ENCODE measurements at regions not wholly inside any gene's neighbourhood (a gene's known extent, or its start where the extent isn't known, plus 50 kb on each side); places are given as distances from the start of the nearest gene placed in this dataset.

DNA sequence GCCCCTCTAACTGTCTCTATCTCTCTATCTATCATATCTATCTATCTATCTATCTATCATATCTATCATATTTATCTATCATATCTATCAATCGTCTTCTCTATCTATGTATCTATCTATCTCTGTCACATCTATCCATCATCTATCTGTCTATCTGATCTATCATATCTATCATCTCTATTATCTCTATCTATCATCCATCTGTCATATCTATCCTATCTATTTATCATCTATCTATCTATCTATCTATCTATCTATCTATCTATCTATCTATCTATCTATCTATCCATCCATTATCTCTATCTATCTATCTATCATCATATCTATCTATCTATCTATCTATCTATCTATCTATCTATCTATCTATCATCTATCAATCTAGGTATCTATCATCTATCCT, 638.0 kb downstream of the DHX35 start:
- DNase-seq: no peak

DNA sequence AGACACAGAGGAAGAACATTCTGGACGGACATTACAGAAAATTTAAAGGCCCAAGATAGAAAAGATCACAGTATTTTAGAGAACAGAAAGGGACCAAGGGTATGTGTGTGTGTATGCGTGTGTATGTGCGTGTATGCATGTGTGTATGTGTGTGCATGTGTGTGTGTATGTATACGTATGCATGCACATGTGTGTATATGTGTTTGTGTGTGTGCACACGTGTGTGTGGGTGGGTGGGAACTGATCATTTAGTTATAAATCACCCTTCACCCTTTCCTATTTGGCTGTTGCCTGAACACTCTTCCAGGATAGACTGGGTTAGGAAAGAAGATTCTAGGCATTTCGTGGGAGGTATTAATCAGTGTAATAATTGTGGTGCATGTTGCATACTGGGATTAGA, 634.4 kb downstream of the DHX35 start:
- no peak for DNase-seq

DNA sequence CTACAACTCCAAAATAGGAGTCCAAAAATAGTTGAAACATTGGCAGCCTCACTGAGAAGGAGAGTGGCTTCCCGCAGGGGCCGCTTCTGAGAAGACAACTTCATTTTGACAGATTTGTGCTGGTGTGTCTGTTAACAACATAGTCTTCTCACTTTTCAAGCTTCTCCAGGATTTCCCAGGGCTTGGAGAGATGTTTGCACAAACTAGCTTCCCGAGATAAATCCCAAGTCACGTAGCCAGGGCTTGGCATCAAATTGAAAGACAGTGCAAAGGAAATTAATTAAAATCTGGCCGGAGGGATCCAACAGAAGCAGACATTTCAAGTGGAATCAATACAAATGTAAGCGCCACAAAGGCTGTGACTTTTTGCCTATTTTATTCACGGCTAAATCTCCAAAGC, 630.2 kb downstream of the DHX35 start:
- DNase-seq: no peak

DNA sequence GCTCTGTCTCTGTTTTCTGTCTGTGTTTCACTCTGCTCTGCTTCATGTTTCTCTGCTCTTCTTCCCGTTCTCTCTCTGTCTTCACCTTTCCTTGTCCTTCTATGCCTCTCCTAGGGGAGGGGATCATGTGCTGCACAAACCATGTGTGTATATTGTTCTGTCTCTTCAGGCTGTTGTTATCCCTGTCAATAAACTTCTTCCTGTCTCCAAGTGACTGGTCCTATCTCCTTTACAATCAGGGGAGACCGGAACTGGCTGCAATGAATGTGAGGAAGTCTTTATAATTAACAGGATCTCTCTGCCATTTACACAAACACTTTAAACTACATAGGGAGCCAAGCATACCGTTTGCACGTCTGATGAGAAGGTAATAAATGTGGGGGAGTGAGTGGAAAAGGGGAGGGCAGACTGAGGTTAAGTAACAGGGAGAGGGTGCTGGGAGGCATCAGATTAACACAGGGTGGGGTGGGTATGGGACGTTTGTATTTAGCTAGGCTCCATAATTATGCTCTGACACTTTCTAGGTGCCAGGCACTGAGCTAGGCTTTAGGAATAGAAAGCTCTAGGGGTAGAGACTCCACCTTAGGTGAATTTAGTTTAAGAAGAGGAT, 626.1 kb downstream of the DHX35 start:
- DNase-seq: no peak

DNA sequence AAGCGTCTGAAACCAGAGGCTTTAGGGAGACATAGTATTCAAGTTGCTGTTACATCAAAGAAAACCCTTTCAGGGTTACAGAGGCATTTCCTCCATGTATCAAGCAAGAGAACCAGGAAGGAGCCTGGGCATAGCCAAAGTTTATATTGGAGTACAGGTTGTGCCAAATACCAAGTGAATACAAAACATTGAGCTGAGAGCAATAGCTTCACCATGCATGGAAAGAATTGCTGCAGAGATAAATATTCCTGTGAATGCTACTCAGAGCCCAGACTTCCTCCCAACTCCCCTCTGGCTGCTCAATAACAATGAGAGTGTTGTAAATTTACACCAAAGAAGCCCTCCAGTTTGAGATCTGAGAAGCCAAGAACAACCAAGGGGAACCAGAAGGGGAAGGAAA, 618.9 kb downstream of the DHX35 start:
- no peak for DNase-seq

DNA sequence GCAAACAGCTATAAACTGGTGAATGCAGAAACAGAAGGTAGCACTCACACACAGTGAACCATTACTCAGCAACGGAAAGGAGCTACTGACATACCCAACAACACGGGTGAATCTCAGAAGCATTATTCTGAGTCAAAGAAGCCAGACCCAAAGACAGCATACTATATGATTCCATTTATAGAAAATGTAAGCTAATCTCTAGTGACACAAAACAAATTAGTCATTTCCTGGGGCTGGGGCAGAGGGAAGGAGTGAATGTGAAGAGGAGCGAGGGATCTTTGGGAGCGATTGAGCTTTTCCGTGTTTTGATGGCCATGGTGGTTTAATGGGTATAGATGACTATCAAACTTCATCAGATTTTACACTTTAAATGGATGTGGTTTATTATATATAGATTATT, 614.6 kb downstream of the DHX35 start:
- no peak for DNase-seq

DNA sequence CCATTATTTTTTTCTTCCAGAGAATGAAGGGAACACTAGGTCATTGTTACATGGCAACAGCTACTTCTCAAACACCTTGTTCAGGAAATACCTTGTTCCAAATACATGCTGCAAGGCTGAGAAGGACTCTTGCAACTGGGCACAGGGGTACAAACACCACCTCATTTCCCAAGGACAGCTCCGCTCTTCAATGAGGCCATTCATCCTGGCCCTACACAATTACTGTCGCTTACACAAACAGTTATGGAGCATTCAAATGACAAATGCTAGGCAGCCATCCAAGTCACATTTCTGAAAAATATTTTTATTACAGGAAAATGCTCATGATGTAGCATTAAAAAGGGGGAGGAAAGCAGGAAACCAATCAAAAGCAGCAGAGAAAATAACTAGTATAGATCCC, 611.9 kb downstream of the DHX35 start:
- no peak for DNase-seq

DNA sequence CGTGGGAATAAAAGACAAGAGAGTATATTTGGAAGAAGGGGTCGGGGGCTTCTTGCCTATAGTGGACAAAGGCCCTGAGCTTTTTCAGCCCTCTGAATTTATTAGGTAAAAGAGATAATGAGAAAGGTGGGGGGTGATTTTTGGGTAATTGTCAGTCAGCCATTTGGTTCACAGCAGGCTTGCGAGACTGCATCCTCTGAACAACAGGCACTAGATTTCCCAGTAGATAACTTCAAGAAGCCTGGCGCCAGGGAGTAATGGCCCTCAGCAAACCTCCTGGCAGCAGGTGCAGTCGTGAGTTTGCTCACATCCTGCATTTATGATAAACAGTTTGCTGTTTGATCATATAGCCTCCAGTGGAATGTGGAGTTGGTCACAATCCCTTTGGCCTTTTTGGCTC, 609.0 kb downstream of the DHX35 start:
- DNase-seq: no peak

DNA sequence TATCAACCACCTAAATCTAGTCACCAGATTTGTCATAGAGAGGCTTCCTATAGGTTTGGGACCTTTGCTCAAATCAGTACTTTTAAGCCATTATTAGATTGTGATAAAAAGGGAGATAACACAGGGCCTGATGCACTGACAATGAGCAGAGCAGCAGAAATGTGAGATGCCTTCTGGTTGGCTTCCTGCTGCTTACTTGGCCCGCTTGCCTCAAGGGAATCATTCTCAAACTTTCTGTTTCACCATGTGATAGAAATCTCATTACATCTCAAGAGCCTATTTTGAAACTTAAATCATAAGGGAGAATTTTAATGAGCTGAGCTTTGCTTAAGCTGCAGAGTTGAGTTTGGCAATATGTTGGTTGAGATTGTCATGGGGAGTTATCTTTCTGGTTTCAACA, 606.0 kb downstream of the DHX35 start:
- no peak for DNase-seq

DNA sequence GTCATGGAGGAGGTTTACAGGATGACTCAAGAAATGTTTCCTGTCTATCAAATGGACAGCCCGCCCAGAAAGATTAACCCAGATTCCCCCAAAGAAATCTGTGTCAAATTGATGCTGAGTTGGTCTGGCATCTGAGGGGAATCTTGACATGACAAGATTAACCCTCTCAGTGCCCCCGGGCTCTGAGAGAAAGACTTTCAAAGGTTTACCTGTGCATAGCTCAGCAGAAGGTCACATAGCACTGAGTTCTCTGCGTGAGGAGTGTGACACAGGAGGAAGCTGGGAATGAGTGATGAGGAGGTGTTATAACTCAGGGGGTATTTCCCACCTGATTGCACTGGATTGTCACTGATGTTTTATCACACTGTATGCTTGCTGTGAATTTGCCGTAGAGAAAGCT, 601.2 kb downstream of the DHX35 start:
- no peak for DNase-seq

DNA sequence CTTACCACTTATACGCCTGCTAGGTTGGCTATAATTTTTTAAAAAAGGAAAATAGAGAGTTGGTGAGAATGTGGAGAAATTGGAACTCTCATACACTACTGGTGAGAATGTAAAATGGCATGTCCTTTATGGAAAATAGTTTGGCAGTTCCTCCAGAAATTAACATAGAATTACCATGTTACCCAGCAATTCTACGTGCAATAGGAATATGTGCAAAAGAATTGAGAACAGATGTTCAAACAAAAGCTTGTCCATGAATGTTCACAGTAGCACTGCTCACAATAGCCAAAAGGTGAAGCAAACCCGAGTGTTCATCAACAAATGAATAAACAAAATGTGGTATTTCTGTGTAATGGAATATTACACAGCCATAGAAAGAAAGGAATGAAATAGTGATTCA, 592.2 kb downstream of the DHX35 start:
- no peak for DNase-seq

DNA sequence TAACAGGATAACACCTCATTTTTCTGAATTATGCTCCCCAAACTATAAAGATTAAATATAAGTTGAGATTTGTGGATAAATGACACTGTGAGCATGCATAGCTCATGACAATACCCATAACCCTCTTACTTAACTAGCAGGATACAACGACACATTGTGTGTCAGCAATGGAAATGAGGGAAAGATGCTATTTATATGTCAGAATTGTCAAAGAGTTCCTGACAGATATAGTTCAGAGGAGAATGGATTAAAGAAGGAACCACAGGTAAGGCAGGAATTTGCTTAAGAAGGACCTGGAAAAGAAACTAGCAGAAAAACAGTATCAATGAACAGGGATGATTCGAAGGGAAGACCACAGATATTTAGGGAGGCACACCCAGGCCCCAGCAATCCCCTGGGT, 591.0 kb downstream of the DHX35 start:
- no peak for DNase-seq

DNA sequence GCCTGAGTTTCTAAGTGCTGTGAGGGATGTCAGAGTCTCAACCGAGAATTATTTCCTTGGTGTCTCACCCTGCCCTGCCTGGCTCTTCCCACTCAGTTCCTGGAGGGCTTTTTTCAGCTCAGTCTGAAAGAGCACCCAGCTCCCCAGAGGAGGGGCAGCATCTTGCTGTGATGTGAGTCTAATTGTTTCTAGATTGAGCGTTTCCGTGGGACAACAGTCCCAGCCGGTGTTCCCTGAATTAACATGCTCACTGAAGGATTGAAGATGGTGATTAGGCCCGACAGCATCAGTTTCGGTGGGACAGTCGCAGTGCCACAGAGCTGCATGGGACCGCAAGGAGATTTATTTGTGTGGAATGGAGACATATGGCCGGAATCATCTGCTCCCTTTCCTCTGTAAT, 587.6 kb downstream of the DHX35 start:
- no peak for DNase-seq

DNA sequence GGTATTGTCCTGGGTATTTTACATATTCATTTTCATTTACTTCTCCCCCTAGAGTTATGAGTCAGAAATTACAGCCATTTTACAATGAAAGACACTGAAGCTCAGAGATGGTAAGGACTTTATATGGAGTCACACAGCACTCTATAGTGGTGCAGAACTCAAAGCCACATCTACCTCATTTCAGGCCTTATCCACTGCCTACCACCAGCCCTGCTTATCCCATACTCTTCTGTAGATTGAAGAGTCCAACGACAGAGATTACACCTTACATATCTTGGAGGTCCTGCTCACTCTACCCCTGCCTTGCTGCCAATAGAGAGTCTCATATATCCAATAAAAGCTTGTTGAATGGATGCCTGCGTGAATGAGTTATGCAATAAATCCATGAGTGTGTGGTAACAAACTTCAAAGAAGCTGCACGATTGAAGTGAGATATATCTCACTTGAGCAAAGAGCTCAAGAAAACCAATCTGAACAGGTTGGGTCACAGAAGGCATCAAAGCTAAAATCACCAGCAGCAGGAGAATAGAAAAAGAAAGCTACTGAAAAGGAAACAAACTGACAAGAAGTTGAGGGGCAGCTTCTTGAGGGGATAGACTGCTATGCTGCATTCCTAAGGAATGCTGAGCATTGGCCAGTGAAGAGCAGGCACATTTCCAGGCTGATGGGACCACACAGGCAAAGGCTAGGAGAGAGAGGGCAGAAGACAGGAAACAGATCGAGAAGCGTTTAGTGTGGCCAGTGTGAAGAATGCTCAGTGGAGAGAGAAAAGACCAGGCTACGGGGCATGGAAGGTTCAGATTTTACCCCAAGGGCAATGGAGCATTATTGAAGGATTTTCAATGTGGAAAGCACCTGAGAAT, 585.6 kb downstream of the DHX35 start:
- no peak for DNase-seq

DNA sequence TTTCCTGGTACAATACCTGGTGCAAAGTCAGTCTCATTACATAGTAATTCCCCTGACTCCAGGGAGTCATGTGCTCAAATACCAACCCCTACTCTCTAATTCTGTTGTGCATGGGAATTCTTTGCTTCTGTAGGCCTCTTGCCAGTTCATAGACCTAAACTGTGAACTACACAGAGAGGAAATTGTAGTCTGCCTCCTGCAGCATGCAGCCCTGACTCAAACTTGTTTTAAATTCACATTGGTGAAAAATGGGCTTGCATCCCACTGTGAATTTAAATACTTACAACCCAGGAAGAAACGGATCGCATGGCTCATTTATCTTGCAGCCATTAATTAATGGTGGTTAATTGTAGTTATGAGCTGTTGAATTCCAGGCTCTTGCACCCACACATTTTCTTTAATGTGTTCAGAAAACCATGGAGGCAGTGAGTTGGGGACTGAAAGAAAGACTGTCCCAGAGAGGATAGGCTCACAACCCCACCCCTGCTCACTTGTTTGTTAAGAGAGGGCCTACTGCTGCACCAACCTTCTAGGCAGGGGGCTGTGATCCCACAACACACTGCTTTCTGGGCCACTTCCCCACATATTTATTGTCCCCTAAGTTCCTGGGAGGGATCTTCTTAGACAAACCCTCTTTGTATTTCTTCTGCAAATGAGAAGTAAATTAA, 579.1 kb downstream of the DHX35 start:
- DNase-seq: no peak

DNA sequence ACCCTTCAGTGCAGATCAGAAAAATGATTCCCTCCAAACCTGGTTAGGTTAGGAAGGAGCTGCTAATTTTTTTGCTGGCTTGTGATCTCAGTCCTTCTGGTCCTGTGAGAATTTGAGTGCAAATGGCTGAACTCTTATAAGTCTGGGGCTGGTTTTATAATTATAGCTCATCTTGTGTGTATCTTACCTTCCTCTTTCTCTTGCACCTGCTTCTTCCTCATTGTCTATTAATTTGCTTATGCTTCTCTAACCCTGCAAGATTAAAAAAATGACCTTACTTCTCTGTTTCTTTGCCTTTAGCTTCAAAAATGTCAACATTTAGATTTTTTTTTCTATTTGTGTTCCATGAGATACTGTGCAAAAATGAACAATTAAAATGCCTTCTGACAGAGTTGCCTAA, 576.2 kb downstream of the DHX35 start:
- DNase-seq: no peak

DNA sequence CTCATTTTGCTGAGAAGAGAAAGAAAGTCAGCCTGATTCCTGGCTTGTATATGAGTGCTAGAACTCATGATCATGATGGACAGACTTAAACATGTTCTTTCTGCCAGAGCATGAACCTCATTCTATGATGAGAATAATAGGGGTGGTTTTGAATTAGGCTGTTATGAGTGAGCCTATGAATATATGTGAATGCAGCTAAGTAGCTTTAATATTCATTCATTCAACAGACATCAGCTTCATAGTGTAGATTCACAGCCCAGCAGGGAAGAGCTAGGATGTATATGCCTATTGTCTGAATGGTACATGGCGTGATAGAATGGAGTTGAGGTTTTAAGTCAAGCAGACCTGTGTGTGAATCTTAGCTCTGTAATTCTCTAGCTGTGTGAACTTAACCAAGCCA, 573.2 kb downstream of the DHX35 start:
- no peak for DNase-seq

DNA sequence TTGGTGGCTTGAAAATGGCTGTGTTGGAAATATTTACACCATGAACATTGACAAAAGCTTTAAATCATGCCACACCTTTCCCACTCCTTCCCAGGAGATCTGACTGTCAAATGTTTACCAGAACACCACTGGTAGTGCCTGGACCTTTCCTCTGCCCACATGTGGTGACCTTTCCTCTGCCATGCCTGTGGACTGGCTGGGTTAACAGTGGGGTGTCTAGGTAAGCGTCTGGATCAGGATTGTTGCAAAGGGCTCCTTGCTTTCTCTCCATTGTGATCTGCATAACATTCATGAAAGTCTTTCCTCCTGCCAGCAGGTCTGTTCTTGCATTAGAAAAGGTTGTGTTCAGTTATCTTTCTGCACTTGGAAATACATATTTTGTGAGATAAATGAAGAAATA, 572.7 kb downstream of the DHX35 start:
- DNase-seq: no peak

DNA sequence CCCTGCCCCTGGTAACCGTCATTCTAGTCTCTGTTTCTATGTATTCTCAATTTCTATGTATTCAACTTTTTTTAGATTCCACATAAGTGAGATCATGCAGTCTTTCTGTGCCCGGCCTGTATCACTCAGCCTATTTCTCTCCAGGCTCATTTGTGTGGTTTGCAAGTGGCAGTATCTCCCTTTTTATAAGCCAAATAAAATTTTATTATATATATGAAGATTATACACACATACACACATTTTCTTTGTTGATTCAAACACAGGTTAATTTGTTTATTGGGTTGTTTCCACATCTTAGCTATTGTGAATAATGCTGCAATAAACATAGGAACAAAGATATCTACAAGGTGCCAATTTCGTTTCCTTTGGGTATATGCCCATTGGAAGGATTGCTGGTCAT, 571.7 kb downstream of the DHX35 start:
- no peak for DNase-seq

DNA sequence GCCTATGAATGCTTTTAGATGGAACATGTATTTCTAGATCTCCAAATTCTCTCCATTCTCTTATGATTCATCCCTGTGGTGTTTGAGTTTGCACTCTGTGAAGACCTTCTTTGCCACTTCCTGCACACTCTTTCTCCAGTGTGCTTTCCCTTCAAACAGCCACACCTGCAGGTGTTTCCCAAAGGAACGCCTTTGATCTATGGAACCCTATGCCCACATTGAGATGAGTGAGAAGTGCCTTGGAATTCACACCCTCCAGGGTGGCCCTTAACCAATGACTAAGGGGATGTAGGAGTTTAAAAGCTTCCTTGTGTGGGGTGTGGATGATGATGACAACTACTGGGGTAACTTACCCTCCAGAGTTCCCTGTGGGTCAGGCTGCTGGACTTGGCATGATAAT, 570.1 kb downstream of the DHX35 start:
- DNase-seq: no peak

DNA sequence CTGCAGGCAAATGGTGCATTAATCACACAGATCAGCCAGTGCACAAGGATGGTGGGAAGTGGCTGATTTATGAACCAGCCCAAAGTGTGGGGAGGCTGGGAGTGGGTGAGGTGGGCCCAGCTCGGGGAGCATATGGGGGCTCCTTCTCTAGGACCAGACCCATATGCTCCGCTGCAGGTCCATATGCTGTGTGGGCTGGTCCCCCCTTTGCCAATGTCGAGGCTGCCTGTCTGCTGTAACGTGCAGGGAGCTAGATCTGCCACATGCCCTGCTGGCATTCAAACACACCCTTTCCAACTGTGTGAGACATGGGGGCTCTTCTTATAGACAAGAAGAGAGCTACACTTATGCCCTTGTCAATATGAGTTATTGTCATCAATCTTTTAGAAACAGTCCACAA, 566.3 kb downstream of the DHX35 start:
- no peak for DNase-seq

DNA sequence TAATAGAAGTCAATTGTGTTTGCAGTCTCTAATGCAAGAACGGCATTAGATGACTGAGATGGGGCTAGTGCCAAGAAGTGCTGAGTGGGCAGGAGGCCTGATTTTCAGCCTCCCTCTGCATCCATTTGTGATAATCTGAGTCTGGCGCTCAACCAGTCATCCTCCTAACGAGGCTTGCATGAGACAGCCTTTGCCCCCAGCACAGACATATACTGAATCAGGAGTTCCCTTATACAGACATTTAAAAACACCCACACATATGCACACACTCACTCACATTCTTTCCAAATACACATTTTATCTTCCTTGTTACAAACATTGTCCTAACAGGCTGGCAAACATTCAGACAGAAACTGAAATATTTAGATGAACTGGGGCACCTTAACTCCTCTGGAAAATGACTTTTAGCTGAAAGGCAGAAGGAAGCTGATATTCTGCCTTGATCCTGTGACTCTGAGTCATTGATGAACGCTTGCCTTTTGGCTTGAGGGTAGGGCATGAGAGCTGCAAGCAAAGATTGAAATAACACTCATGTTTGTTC, 562.3 kb downstream of the DHX35 start:
- DNase-seq: no peak

DNA sequence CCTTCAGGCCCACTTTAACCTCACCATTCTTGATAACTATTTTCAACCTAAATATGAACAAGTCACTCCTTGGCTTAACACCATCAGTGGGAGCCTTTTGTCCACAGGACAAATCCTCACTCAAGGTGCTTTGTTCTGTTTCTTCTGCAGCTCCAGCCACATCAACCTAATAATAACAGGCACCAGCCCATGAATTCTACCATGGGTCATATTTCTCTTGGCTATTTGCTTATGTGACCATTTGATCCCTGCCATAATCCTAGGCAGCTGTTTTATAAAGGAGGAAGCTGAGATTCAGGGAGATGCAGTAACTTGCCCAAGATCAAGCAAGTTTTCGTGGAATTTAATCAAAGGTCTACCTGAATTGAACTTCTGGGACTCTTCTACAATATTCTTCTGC, 561.3 kb downstream of the DHX35 start:
- DNase-seq: no peak

DNA sequence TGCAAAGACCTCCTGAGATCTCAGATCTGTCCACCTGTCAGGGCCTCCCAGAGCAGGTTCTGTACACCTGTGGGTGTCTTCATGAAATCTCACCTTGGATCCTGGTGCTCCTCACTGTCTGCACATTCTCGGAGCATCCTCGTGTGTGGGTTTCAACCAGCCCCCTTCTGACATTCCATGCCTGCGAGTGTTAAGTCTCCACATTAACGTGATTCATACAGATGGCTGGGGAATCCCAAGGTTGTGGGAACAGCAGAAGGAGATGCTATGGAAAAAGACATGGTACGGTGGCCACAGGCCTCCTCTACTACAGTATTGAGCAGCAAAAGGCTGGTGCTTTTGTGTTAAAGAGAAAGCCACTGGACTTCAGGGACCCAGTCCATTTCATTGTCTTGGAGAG, 556.5 kb downstream of the DHX35 start:
- DNase-seq: no peak
